ENCODE measurements at regions not wholly inside any gene's neighbourhood (a gene's known extent, or its start where the extent isn't known, plus 50 kb on each side); places are given as distances from the start of the nearest gene placed in this dataset.

DNA sequence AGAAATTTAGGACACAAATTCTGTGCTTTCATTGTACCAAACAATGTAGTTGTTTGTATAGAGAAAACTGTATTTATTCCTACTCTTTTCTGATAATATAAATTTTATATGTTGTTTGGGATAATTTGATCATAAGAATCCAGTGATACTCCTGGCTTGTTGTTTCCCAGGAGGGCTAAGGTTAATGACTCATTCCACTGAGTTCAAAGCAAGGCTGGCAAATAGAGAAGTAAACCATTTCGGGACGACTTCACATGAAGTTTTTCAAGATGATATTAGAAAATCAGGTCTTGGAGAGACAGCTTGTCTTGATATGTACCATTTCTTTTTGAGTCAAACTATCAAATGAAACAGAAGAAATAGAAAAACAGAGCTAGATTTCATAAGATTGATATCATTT, 326.1 kb upstream of the CNR1 start:
- DNase-seq: no peak
- H3K27me3 ChIP-seq: no peaks in the 10 kb centered on the region
- no peaks in the 10 kb centered on the region for H3K36me3 ChIP-seq
- no peak for TF ChIP-seq POLR2A (IDR thresholded peaks at IDR 0.05)
- TF ChIP-seq, protein P1, sequence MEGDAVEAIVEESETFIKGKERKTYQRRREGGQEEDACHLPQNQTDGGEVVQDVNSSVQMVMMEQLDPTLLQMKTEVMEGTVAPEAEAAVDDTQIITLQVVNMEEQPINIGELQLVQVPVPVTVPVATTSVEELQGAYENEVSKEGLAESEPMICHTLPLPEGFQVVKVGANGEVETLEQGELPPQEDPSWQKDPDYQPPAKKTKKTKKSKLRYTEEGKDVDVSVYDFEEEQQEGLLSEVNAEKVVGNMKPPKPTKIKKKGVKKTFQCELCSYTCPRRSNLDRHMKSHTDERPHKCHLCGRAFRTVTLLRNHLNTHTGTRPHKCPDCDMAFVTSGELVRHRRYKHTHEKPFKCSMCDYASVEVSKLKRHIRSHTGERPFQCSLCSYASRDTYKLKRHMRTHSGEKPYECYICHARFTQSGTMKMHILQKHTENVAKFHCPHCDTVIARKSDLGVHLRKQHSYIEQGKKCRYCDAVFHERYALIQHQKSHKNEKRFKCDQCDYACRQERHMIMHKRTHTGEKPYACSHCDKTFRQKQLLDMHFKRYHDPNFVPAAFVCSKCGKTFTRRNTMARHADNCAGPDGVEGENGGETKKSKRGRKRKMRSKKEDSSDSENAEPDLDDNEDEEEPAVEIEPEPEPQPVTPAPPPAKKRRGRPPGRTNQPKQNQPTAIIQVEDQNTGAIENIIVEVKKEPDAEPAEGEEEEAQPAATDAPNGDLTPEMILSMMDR (IDR thresholded peaks at IDR 0.05): no peak
- H3K4me3 ChIP-seq: no peak overlapping the region
- no peak overlapping the region for H3K27ac ChIP-seq
- H3K4me1 ChIP-seq: no peaks in the 10 kb centered on the region
- H3K9me3 ChIP-seq: no peaks in the 10 kb centered on the region

- TF ChIP-seq, protein P1 (IDR thresholded peaks at IDR 0.05): no peak
- no peak for TF ChIP-seq POLR2A (IDR thresholded peaks at IDR 0.05)
- H3K27me3 ChIP-seq: no peaks in the 10 kb centered on the region
- DNase-seq: no peak
- H3K27ac ChIP-seq: no peak overlapping the region
- no peaks in the 10 kb centered on the region for H3K36me3 ChIP-seq
- no peaks in the 10 kb centered on the region for H3K4me1 ChIP-seq
- H3K9me3 ChIP-seq: no peaks in the 10 kb centered on the region
- H3K4me3 ChIP-seq: no peak overlapping the region
These were observed 325.2 kb upstream of the CNR1 start for GRCh38 chr6:88491266-88491880.

DNA sequence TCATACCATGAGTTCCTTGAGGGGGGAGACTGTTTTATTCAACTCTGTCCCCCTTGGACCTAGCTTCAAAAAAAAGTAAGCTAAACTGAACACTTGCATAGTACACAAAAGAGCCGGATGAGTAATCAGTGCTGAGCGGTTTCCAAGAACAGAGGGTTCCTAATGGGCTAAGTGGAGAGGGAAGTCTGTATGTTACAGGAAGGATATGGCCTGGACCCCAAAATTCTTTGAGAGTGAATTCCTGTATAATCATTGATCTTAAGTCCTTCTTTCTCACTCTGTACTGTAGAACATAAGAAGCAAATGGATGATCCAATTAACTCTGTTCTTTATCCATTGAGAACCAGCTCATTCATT, 324.7 kb upstream of the CNR1 start:
- H3K36me3 ChIP-seq: no peaks in the 10 kb centered on the region
- H3K9me3 ChIP-seq: no peaks in the 10 kb centered on the region
- H3K27me3 ChIP-seq: no peaks in the 10 kb centered on the region
- no peak overlapping the region for H3K4me3 ChIP-seq
- H3K4me1 ChIP-seq: no peaks in the 10 kb centered on the region
- H3K27ac ChIP-seq: no peak overlapping the region
- DNase-seq: no peak
- no peak for TF ChIP-seq POLR2A (IDR thresholded peaks at IDR 0.05)
- TF ChIP-seq, protein P1 (IDR thresholded peaks at IDR 0.05): no peak

GRCh38 chr6:88490195-88490907, 324.2 kb upstream of the CNR1 start:
- Histone ChIP-seq H3K4me3 (no peak overlapping the region), H3K4me1 (no peaks in the 10 kb centered on the region), H3K36me3 (no peaks in the 10 kb centered on the region), H3K27me3 (no peaks in the 10 kb centered on the region), H3K9me3 (no peaks in the 10 kb centered on the region), H3K27ac (no peak overlapping the region)
- no peak for DNase-seq
- TF ChIP-seq, protein P1 (IDR thresholded peaks at IDR 0.05): no peak
- TF ChIP-seq POLR2A (IDR thresholded peaks at IDR 0.05): no peak

DNA sequence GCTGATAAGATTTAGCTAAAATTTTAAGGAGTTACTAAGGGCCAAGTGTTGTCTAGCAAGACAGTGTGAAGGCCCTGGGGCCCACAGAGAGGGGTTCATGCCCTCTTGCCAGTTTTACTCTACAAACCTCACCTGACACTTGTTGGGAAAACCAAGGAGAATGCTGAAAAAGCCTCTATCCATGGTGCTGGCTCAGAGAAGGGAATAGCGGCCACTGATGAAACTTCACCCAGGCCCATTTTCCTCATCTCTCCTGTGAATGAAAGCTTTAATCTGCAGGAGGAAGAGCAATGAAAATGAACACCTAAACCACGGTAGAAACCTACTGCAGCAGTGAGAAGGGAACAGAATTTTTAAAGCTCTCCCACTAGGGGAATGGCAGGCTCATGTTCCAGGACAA, 317.3 kb upstream of the CNR1 start:
- Histone ChIP-seq H3K27me3 (no peaks in the 10 kb centered on the region), H3K9me3 (no peaks in the 10 kb centered on the region), H3K4me3 (no peak overlapping the region), H3K4me1 (no peaks in the 10 kb centered on the region), H3K36me3 (no peaks in the 10 kb centered on the region), H3K27ac (no peak overlapping the region)
- DNase-seq: no peak
- TF ChIP-seq POLR2A (IDR thresholded peaks at IDR 0.05): no peak
- TF ChIP-seq, protein P1 (IDR thresholded peaks at IDR 0.05): no peak

Data from Peyer's patch (tissue), 4 donors.